ENCODE measurements at regions not wholly inside any gene's neighbourhood (a gene's known extent, or its start where the extent isn't known, plus 50 kb on each side); places are given as distances from the start of the nearest gene placed in this dataset.

- TF ChIP-seq CTCF (IDR thresholded peaks at IDR 0.05) = no peak
- TF ChIP-seq POLR2A (IDR thresholded peaks at IDR 0.05) = no peak
- no peak for DNase-seq
- H3K9me3 ChIP-seq = no peaks in the 10 kb centered on the region
- no peak overlapping the region for H3K4me3 ChIP-seq
- H3K27ac ChIP-seq = no peak overlapping the region
- no peaks in the 10 kb centered on the region for H3K36me3 ChIP-seq
- no peaks in the 10 kb centered on the region for H3K27me3 ChIP-seq
- H3K4me1 ChIP-seq = peaks cover 0 to 14% (median 0%) of the 10 kb centered on the region in 4 donors
Measured at GRCh38 chr7:114242992-114243507, 171.6 kb upstream of the FOXP2 start.

- DNase-seq = no peak
- no peaks in the 10 kb centered on the region for H3K27me3 ChIP-seq
- H3K9me3 ChIP-seq = no peaks in the 10 kb centered on the region
- H3K4me3 ChIP-seq = no peak overlapping the region
- no peaks in the 10 kb centered on the region for H3K4me1 ChIP-seq
- no peak for TF ChIP-seq POLR2A (IDR thresholded peaks at IDR 0.05)
- TF ChIP-seq CTCF (IDR thresholded peaks at IDR 0.05) = no peak
- H3K27ac ChIP-seq = no peak overlapping the region
- no peaks in the 10 kb centered on the region for H3K36me3 ChIP-seq
Measured at GRCh38 chr7:114229246-114229645, 185.4 kb upstream of the FOXP2 start.

- TF ChIP-seq POLR2A (IDR thresholded peaks at IDR 0.05) = no peak
- TF ChIP-seq CTCF (IDR thresholded peaks at IDR 0.05) = no peak
- no peaks in the 10 kb centered on the region for H3K4me1 ChIP-seq
- no peak overlapping the region for H3K27ac ChIP-seq
- H3K4me3 ChIP-seq = no peak overlapping the region
- H3K36me3 ChIP-seq = no peaks in the 10 kb centered on the region
- DNase-seq = no peak
- no peaks in the 10 kb centered on the region for H3K9me3 ChIP-seq
- H3K27me3 ChIP-seq = no peaks in the 10 kb centered on the region
Measured at GRCh38 chr7:114225784-114226183, 188.8 kb upstream of the FOXP2 start.

- Histone ChIP-seq H3K4me3 (no peak overlapping the region), H3K27ac (no peak overlapping the region), H3K9me3 (no peaks in the 10 kb centered on the region), H3K4me1 (no peaks in the 10 kb centered on the region), H3K27me3 (no peaks in the 10 kb centered on the region), H3K36me3 (no peaks in the 10 kb centered on the region)
- TF ChIP-seq POLR2A (IDR thresholded peaks at IDR 0.05) = no peak
- TF ChIP-seq CTCF (IDR thresholded peaks at IDR 0.05) = no peak
- no peak for DNase-seq
Measured at GRCh38 chr7:114218283-114218682, 196.3 kb upstream of the FOXP2 start.

- H3K4me1 ChIP-seq = no peaks in the 10 kb centered on the region
- no peak for TF ChIP-seq CTCF (IDR thresholded peaks at IDR 0.05)
- TF ChIP-seq POLR2A (IDR thresholded peaks at IDR 0.05) = no peak
- no peak for DNase-seq
- H3K27ac ChIP-seq = no peak overlapping the region
- H3K27me3 ChIP-seq = no peaks in the 10 kb centered on the region
- H3K9me3 ChIP-seq = no peaks in the 10 kb centered on the region
- H3K4me3 ChIP-seq = no peak overlapping the region
- no peaks in the 10 kb centered on the region for H3K36me3 ChIP-seq
Measured at GRCh38 chr7:114217026-114217806, 197.4 kb upstream of the FOXP2 start.
